ENCODE measurements at regions not wholly inside any gene's neighbourhood (a gene's known extent, or its start where the extent isn't known, plus 50 kb on each side); places are given as distances from the start of the nearest gene placed in this dataset.

DNA sequence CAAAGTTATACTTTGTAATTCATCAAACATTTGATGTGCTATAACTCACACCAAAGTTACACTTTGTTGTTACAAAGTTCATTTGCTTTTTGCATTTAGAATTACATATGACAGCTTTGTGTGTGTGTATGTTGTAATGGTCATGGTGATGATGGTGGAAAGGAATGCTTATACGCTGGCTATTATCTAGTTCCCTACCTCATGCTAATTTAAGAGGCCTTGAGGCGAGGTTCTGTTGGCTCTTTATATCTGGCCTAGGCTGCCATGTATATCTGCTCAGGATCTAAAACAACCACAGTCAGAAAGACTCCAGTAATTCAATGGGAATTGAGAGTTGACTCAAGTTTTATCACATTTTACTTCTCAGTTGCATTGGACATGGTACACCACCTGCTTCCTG, 123.4 kb downstream of the SLC17A6 start:
- TF ChIP-seq RAD21 (IDR thresholded peaks at IDR 0.05 in 1 of 2, conservative IDR thresholded peaks at IDR 0.05 in 1 of 2; ENCODE audit: low read depth in 2 of 2, low read length in 2 of 2): no peak
- TF ChIP-seq, protein P1, sequence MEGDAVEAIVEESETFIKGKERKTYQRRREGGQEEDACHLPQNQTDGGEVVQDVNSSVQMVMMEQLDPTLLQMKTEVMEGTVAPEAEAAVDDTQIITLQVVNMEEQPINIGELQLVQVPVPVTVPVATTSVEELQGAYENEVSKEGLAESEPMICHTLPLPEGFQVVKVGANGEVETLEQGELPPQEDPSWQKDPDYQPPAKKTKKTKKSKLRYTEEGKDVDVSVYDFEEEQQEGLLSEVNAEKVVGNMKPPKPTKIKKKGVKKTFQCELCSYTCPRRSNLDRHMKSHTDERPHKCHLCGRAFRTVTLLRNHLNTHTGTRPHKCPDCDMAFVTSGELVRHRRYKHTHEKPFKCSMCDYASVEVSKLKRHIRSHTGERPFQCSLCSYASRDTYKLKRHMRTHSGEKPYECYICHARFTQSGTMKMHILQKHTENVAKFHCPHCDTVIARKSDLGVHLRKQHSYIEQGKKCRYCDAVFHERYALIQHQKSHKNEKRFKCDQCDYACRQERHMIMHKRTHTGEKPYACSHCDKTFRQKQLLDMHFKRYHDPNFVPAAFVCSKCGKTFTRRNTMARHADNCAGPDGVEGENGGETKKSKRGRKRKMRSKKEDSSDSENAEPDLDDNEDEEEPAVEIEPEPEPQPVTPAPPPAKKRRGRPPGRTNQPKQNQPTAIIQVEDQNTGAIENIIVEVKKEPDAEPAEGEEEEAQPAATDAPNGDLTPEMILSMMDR (IDR thresholded peaks at IDR 0.05; ENCODE audit: control extremely low read depth in 1 of 3, insufficient read depth in 1 of 3, low read depth in 1 of 3, low read length in 3 of 3): no peak

Data from H1 (cell line).